ENCODE measurements at regions not wholly inside any gene's neighbourhood (a gene's known extent, or its start where the extent isn't known, plus 50 kb on each side); places are given as distances from the start of the nearest gene placed in this dataset.

DNA sequence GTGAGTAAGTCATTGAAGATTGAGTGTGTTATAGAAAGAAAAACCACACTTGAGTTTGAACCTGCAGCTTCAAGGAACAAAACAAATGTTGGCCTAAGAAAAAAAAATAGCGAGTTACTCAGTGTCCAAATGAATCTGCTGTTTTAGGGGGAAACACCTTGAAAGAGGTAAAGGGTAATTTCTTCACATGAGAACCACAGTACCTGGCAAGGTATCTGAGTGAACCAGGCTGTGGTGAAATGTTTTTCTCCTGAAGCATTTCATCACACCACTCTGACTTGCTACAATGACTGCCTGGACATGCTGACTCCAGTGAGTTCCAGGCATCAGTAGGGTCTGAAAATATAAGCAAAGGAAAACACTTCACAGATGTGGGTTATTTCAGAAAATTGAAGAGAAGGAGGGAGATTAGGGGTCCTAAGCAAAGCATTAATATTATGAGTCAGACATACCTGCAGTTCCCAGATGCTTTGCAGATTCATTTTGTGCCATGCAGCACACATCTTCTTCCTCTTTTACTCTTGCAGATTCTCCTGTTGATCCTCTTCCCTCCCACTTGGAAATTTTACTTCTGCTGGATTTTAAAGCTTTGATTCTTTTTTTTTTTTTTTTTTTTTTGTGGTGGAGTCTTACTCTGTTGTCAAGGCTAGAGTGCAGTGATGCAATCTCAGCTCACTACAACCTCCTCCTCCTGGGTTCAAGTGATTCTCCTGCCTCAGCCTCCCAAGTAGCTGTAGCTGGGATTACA is 206.2 kb upstream of the SGK1 start:
- no peak for DNase-seq
- Mint-ChIP-seq H3K36me3 (ENCODE audit: unreplicated experiment) (no peaks in the 10 kb centered on the region), H3K4me1 (ENCODE audit: low read depth, unreplicated experiment) (no peaks in the 10 kb centered on the region), H3K27ac (ENCODE audit: unreplicated experiment) (no peak overlapping the region), H3K4me3 (ENCODE audit: unreplicated experiment) (no peak overlapping the region), H3K27me3 (ENCODE audit: unreplicated experiment) (no peaks in the 10 kb centered on the region), H3K9me3 (ENCODE audit: unreplicated experiment) (peaks cover 2% of the 10 kb centered on the region)
- TF ChIP-seq, protein P1, sequence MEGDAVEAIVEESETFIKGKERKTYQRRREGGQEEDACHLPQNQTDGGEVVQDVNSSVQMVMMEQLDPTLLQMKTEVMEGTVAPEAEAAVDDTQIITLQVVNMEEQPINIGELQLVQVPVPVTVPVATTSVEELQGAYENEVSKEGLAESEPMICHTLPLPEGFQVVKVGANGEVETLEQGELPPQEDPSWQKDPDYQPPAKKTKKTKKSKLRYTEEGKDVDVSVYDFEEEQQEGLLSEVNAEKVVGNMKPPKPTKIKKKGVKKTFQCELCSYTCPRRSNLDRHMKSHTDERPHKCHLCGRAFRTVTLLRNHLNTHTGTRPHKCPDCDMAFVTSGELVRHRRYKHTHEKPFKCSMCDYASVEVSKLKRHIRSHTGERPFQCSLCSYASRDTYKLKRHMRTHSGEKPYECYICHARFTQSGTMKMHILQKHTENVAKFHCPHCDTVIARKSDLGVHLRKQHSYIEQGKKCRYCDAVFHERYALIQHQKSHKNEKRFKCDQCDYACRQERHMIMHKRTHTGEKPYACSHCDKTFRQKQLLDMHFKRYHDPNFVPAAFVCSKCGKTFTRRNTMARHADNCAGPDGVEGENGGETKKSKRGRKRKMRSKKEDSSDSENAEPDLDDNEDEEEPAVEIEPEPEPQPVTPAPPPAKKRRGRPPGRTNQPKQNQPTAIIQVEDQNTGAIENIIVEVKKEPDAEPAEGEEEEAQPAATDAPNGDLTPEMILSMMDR (IDR thresholded peaks at IDR 0.05; ENCODE audit: partially characterized antibody, unreplicated experiment): no peak

DNA sequence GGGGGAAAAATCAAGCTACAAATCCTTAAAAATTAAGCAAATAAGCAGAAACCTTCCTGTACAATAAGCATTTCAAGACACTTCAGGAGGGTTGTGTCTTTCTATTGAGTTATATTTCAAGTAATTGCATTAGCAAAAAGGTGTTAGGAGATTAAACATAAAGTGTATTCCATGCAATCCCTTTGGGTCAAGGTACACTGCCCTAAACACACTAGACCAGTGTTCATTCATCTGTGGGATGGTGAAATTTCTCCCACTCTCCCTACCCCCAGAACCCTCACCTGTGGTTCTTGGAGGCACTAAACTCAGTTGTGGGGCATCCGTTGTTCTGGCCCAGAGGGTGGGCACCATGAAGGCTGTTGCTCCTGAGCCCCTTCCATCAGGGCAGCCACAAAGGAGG is 205.1 kb upstream of the SGK1 start:
- TF ChIP-seq, protein P1 (IDR thresholded peaks at IDR 0.05; ENCODE audit: partially characterized antibody, unreplicated experiment): no peak
- DNase-seq: no peak
- H3K36me3 Mint-ChIP-seq (ENCODE audit: unreplicated experiment): no peaks in the 10 kb centered on the region
- no peaks in the 10 kb centered on the region for H3K27me3 Mint-ChIP-seq (ENCODE audit: unreplicated experiment)
- no peak overlapping the region for H3K27ac Mint-ChIP-seq (ENCODE audit: unreplicated experiment)
- no peak overlapping the region for H3K4me3 Mint-ChIP-seq (ENCODE audit: unreplicated experiment)
- peaks cover 2% of the 10 kb centered on the region for H3K9me3 Mint-ChIP-seq (ENCODE audit: unreplicated experiment)
- no peaks in the 10 kb centered on the region for H3K4me1 Mint-ChIP-seq (ENCODE audit: low read depth, unreplicated experiment)

DNA sequence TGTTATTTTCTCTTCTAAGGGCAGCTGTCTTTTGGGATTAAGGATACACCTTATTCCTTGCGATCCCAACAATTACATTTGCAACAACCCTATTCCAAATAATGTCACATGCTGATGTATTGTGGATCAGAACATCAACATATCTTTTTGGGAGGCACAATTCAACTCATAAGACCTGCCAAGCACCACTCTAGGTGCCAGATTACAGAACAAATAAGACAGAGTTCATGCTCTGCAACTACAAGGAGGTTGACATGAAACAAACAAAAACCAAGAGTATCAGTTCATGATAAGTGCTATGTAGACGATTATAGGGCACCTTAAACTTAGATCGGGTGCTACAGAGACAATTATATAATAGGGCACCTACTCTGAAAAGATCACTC is 203.2 kb upstream of the SGK1 start:
- TF ChIP-seq, protein P1 (IDR thresholded peaks at IDR 0.05; ENCODE audit: partially characterized antibody, unreplicated experiment): no peak
- no peak overlapping the region for H3K27ac Mint-ChIP-seq (ENCODE audit: unreplicated experiment)
- H3K9me3 Mint-ChIP-seq (ENCODE audit: unreplicated experiment): no peaks in the 10 kb centered on the region
- H3K27me3 Mint-ChIP-seq (ENCODE audit: unreplicated experiment): no peaks in the 10 kb centered on the region
- no peak overlapping the region for H3K4me3 Mint-ChIP-seq (ENCODE audit: unreplicated experiment)
- no peaks in the 10 kb centered on the region for H3K36me3 Mint-ChIP-seq (ENCODE audit: unreplicated experiment)
- no peak for DNase-seq
- H3K4me1 Mint-ChIP-seq (ENCODE audit: low read depth, unreplicated experiment): peaks cover 6% of the 10 kb centered on the region

DNA sequence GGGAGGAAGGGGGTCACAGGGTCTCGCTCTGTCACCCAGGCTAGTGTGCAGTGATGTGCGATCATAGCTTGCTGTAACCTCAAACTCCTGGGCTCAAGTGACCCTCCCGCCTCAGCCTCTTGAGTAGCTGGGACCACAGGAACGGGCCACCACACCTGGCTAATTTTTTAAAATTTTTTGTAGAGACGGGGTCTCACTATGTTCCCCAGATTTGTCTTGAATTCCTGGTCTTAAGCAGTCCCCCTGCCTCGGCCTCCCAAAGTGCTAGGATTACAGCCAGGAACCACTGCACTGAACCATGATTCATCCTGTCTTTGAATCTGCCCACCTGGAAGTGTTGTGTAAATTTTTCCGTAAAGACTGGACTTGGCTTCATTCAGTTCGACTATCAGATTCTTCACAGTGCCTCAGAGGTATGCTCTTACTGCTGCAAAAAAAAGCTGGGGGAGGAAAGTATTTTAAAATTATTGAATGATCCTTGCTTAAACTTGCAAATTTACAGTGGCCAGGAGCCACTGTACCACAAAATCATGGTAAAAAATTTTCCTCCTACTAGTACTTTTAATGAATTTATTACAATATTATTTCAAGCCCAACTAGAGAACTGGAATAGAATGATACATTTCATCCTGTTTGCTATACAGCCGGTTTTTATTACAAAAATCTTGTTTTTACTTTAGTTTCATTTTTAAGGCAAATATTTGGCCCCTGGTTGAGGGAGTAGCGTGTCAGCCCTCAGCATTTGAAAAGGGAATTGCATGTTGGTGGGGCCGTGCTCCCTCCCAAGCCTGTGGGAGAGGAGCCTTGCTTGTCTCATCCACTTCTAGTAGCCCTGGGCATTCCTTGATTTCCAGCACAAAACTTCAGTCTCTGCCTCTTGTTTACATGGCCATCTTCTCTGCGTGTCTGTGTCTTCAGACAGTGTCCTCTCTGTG is 202.5 kb upstream of the SGK1 start:
- TF ChIP-seq, protein P1 (IDR thresholded peaks at IDR 0.05; ENCODE audit: partially characterized antibody, unreplicated experiment): no peak
- Mint-ChIP-seq H3K9me3 (ENCODE audit: unreplicated experiment) (no peaks in the 10 kb centered on the region), H3K27me3 (ENCODE audit: unreplicated experiment) (no peaks in the 10 kb centered on the region), H3K27ac (ENCODE audit: unreplicated experiment) (no peak overlapping the region), H3K4me1 (ENCODE audit: low read depth, unreplicated experiment) (peaks cover 6% of the 10 kb centered on the region), H3K36me3 (ENCODE audit: unreplicated experiment) (no peaks in the 10 kb centered on the region), H3K4me3 (ENCODE audit: unreplicated experiment) (no peak overlapping the region)
- DNase-seq: no peak

DNA sequence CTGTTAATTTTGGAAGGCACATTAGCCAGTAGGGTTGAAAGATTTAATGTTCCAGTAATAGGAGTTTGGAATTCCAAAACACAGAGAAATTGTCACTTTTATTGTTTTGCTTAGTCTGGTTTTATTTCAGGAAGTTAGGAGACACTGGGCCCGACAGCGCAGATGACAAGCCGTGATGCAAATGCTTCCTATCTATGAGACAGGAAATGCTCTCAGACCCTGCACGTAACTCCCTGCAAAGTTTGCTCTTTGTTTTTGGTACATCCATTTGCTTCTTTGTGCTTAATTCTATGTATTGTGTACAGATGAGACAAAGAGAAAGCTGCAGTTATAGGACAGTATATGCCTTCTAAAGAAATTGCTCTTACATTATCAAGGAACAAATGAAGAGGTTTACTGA is 201.6 kb upstream of the SGK1 start:
- Mint-ChIP-seq H3K27me3 (ENCODE audit: unreplicated experiment) (no peaks in the 10 kb centered on the region), H3K4me1 (ENCODE audit: low read depth, unreplicated experiment) (peaks cover 6% of the 10 kb centered on the region), H3K4me3 (ENCODE audit: unreplicated experiment) (no peak overlapping the region), H3K9me3 (ENCODE audit: unreplicated experiment) (no peaks in the 10 kb centered on the region), H3K27ac (ENCODE audit: unreplicated experiment) (no peak overlapping the region), H3K36me3 (ENCODE audit: unreplicated experiment) (no peaks in the 10 kb centered on the region)
- TF ChIP-seq, protein P1 (IDR thresholded peaks at IDR 0.05; ENCODE audit: partially characterized antibody, unreplicated experiment): no peak
- no peak for DNase-seq

All from glutamatergic neuron (in vitro differentiated cells).